ENCODE measurements at regions not wholly inside any gene's neighbourhood (a gene's known extent, or its start where the extent isn't known, plus 50 kb on each side); places are given as distances from the start of the nearest gene placed in this dataset.

DNA sequence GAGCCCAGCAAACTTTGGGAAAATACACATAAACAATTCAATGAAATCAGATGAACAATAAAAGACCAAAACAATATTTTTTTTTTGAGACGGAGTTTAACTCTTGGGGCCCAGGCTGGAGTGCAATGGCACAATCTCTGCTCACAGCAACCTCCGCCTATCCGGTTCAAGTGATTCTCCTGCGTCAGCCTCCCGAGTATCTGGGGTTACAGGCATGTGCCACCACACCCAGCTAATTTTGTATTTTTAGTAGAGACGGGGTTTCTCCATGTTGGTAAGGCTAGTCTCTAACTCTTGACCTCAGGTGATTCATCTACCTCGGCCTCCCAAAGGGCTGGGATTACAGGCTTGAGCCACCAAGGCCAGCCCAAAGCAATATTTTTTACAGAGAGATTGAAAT, 1588.5 kb downstream of the BRINP3 start:
- Histone ChIP-seq H3K27me3 (ENCODE audit: control insufficient read depth, insufficient read depth, low read length, poor library complexity, severe bottlenecking) (no peaks in the 10 kb centered on the region), H3K4me1 (ENCODE audit: control insufficient read depth, insufficient read depth, low read length) (no peaks in the 10 kb centered on the region), H3K36me3 (ENCODE audit: control insufficient read depth, insufficient read depth, low read length) (no peaks in the 10 kb centered on the region), H3K27ac (ENCODE audit: insufficient read depth, low read depth, low read length, poor library complexity, severe bottlenecking) (no peak overlapping the region), H3K4me3 (ENCODE audit: insufficient read depth, low read depth, low read length) (no peak overlapping the region), H3K9me3 (ENCODE audit: control insufficient read depth, low read length) (no peaks in the 10 kb centered on the region)
- 90 to 94% methylated on average over 7 of the region's 7 CpGs for WGBS, 2 experiments

DNA sequence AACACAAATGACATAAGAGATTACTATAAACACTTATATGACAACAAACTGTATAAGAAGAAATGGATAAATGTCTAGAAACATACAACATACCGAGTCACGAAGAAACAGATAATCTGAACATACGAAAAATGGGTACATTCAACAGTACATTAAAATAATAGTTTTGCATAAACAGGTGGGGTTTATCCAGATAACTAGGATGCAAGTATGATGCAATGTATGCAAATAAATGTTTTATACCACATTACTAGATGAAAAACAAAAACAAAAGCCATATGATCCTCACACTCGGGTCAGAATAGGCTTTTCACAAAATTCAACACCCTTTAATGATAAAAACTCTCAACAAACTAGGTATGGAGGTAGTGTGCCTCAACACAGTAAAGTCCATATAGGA, 1585.7 kb downstream of the BRINP3 start:
- Histone ChIP-seq H3K27me3 (ENCODE audit: control insufficient read depth, insufficient read depth, low read length, poor library complexity, severe bottlenecking) (no peaks in the 10 kb centered on the region), H3K4me3 (ENCODE audit: insufficient read depth, low read depth, low read length) (no peak overlapping the region), H3K9me3 (ENCODE audit: control insufficient read depth, low read length) (no peaks in the 10 kb centered on the region), H3K4me1 (ENCODE audit: control insufficient read depth, insufficient read depth, low read length) (no peaks in the 10 kb centered on the region), H3K27ac (ENCODE audit: insufficient read depth, low read depth, low read length, poor library complexity, severe bottlenecking) (no peak overlapping the region), H3K36me3 (ENCODE audit: control insufficient read depth, insufficient read depth, low read length) (no peaks in the 10 kb centered on the region)
- 81% methylated on average over 2 of the region's 4 CpGs; no CpG with 5 or more reads in 1 of the 2 experiments for WGBS, 2 experiments

DNA sequence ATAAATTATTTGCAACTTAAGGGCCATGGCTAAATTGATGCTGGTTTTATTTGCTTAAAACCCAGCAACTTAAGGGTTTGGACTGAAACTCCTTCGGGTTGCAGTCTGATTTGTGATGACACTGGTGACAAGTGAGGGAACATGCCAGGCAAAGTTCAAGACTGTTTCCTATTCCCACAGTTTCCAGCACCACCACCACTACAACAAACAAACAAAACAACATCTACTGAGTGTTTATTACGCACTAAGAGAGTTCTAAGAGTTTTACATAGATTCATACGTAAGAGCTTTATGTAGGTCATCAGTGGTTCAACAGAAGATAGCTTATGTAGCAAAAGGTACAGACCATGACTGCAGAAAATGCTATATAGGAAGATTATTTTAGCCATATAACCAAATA, 1582.1 kb downstream of the BRINP3 start:
- WGBS, 2 experiments = 95 to 96% methylated on average over 3 of the region's 3 CpGs
- no peaks in the 10 kb centered on the region for H3K27me3 ChIP-seq (ENCODE audit: control insufficient read depth, insufficient read depth, low read length, poor library complexity, severe bottlenecking)
- no peak overlapping the region for H3K4me3 ChIP-seq (ENCODE audit: insufficient read depth, low read depth, low read length)
- no peak overlapping the region for H3K27ac ChIP-seq (ENCODE audit: insufficient read depth, low read depth, low read length, poor library complexity, severe bottlenecking)
- no peaks in the 10 kb centered on the region for H3K4me1 ChIP-seq (ENCODE audit: control insufficient read depth, insufficient read depth, low read length)
- no peaks in the 10 kb centered on the region for H3K9me3 ChIP-seq (ENCODE audit: control insufficient read depth, low read length)
- no peaks in the 10 kb centered on the region for H3K36me3 ChIP-seq (ENCODE audit: control insufficient read depth, insufficient read depth, low read length)

DNA sequence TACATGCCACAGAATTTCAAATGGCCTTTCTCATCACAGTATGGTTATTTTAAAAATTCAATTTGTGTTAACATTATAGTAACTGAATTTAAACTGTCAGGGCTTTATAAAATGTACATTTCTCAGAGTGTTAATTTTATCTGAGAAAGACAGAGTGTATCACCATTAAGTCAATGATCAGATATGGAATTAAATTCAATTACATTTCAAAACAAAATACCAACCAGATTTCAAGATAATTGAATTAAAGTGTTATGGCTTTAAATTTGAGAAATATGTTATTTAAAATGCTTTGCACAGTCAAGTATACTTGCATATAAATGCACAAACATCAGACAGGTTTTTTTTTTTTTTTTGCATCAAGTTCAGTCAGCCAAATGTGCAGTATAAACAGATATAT, 1574.4 kb downstream of the BRINP3 start:
- H3K36me3 ChIP-seq (ENCODE audit: control insufficient read depth, insufficient read depth, low read length) = no peaks in the 10 kb centered on the region
- no peak overlapping the region for H3K4me3 ChIP-seq (ENCODE audit: insufficient read depth, low read depth, low read length)
- no peaks in the 10 kb centered on the region for H3K4me1 ChIP-seq (ENCODE audit: control insufficient read depth, insufficient read depth, low read length)
- no peaks in the 10 kb centered on the region for H3K9me3 ChIP-seq (ENCODE audit: control insufficient read depth, low read length)
- no peaks in the 10 kb centered on the region for H3K27me3 ChIP-seq (ENCODE audit: control insufficient read depth, insufficient read depth, low read length, poor library complexity, severe bottlenecking)
- H3K27ac ChIP-seq (ENCODE audit: insufficient read depth, low read depth, low read length, poor library complexity, severe bottlenecking) = no peak overlapping the region

DNA sequence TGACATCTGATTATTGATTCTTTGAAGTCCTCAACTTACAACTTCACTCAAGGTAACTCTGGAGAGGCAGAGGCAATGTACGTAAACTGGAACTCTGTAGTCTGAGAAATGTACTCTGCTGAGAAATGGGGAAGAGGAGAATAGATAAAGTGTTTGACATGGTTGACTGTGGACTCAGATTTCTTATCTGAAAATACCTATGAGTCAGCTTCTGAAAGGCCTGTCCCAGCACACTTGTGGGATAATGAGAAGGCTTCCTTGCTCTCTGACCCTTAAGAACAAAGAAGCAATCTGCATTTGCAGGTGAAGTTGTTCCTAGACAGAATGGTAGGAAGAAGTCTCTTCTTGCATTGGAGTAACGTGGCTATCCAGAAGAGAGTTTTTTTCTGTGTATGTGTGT, 1573.5 kb downstream of the BRINP3 start:
- 91 to 100% methylated on average over 1 to 2 of the region's 2 CpGs for WGBS, 2 experiments
- Histone ChIP-seq H3K36me3 (ENCODE audit: control insufficient read depth, insufficient read depth, low read length) (no peaks in the 10 kb centered on the region), H3K27ac (ENCODE audit: insufficient read depth, low read depth, low read length, poor library complexity, severe bottlenecking) (no peak overlapping the region), H3K27me3 (ENCODE audit: control insufficient read depth, insufficient read depth, low read length, poor library complexity, severe bottlenecking) (no peaks in the 10 kb centered on the region), H3K4me1 (ENCODE audit: control insufficient read depth, insufficient read depth, low read length) (no peaks in the 10 kb centered on the region), H3K9me3 (ENCODE audit: control insufficient read depth, low read length) (no peaks in the 10 kb centered on the region), H3K4me3 (ENCODE audit: insufficient read depth, low read depth, low read length) (no peak overlapping the region)

DNA sequence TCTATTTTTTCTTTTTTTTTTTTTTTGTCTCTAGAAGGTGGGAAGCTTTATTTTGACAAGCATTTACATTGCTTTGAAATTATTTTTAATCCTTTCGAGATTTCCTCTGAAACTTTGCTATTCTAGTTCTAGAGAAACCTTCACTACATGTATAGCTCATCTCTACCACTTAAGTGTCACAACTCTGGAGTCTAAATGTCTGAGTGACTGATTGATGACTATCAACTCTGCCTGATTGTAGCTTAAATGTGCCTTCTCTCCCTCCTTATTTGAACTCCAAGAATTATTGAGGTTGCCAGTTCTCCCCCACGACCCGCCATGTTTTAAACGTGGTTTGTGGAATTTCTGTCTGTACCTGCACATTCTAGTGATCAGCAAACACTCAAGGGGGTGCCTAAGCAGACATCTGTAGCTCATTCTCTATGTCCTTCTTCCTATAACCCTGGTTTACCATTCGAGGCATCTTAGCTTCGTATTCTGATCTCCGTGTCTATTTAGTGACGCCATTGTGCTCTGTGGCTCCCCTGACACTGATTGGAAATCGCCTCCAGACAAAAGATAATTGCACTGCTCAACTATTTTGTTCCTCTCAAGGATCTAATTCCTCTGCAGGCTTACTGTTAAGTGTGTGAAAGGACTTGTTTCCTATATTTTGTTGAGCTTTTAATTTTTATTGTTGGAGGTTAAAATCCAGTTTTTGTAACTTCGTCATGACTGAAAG, 1570.6 kb downstream of the BRINP3 start:
- H3K36me3 ChIP-seq (ENCODE audit: control insufficient read depth, insufficient read depth, low read length) = no peaks in the 10 kb centered on the region
- 93 to 95% methylated on average over 9 to 10 of the region's 10 CpGs for WGBS, 2 experiments
- H3K27me3 ChIP-seq (ENCODE audit: control insufficient read depth, insufficient read depth, low read length, poor library complexity, severe bottlenecking) = no peaks in the 10 kb centered on the region
- H3K4me1 ChIP-seq (ENCODE audit: control insufficient read depth, insufficient read depth, low read length) = no peaks in the 10 kb centered on the region
- no peak overlapping the region for H3K4me3 ChIP-seq (ENCODE audit: insufficient read depth, low read depth, low read length)
- no peaks in the 10 kb centered on the region for H3K9me3 ChIP-seq (ENCODE audit: control insufficient read depth, low read length)
- no peak overlapping the region for H3K27ac ChIP-seq (ENCODE audit: insufficient read depth, low read depth, low read length, poor library complexity, severe bottlenecking)

DNA sequence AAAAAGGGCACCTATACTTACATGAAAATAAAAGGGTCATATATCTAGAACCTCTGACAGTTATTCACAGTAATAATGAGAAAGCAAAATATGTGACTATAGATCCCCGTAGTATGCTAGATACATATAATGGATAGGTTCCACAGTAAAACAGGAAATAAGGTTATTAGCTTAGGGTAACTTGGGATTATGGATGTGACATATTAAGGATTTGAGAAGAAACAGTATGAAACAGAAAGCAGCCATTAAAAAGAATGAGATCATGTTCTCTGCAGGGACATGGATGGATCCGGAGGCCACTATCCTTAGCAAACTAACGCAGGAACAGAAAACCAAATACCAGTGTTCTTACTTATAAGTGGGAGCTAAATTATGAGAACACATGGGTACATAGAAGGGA, 1547.3 kb downstream of the BRINP3 start:
- no peak overlapping the region for H3K27ac ChIP-seq (ENCODE audit: insufficient read depth, low read depth, low read length, poor library complexity, severe bottlenecking)
- no peak overlapping the region for H3K4me3 ChIP-seq (ENCODE audit: insufficient read depth, low read depth, low read length)
- no peaks in the 10 kb centered on the region for H3K27me3 ChIP-seq (ENCODE audit: control insufficient read depth, insufficient read depth, low read length, poor library complexity, severe bottlenecking)
- 94 to 95% methylated on average over 3 of the region's 3 CpGs for WGBS, 2 experiments
- no peaks in the 10 kb centered on the region for H3K4me1 ChIP-seq (ENCODE audit: control insufficient read depth, insufficient read depth, low read length)
- no peaks in the 10 kb centered on the region for H3K9me3 ChIP-seq (ENCODE audit: control insufficient read depth, low read length)
- no peaks in the 10 kb centered on the region for H3K36me3 ChIP-seq (ENCODE audit: control insufficient read depth, insufficient read depth, low read length)

DNA sequence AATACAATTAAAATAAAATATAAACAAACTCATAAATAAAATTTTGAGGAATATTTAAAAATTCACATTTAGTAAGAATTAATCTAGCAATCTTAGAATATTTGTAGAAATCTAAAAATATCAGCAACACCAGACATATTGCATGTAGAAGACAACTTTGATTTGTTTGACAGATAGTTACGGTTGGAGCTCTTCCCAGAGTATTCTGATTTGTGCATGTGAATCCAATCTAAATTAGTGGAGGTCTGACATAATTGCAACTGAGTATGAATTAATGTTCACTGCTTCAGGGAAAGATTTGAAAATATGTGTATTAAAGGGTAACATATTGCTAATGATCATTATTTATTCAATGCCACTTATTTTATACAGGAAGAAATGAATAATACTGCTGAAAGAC, 1546.2 kb downstream of the BRINP3 start:
- 100% methylated on average over 1 of the region's 1 CpG for WGBS, 2 experiments
- Histone ChIP-seq H3K9me3 (ENCODE audit: control insufficient read depth, low read length) (no peaks in the 10 kb centered on the region), H3K27ac (ENCODE audit: insufficient read depth, low read depth, low read length, poor library complexity, severe bottlenecking) (no peak overlapping the region), H3K4me3 (ENCODE audit: insufficient read depth, low read depth, low read length) (no peak overlapping the region), H3K4me1 (ENCODE audit: control insufficient read depth, insufficient read depth, low read length) (no peaks in the 10 kb centered on the region), H3K27me3 (ENCODE audit: control insufficient read depth, insufficient read depth, low read length, poor library complexity, severe bottlenecking) (no peaks in the 10 kb centered on the region), H3K36me3 (ENCODE audit: control insufficient read depth, insufficient read depth, low read length) (no peaks in the 10 kb centered on the region)

DNA sequence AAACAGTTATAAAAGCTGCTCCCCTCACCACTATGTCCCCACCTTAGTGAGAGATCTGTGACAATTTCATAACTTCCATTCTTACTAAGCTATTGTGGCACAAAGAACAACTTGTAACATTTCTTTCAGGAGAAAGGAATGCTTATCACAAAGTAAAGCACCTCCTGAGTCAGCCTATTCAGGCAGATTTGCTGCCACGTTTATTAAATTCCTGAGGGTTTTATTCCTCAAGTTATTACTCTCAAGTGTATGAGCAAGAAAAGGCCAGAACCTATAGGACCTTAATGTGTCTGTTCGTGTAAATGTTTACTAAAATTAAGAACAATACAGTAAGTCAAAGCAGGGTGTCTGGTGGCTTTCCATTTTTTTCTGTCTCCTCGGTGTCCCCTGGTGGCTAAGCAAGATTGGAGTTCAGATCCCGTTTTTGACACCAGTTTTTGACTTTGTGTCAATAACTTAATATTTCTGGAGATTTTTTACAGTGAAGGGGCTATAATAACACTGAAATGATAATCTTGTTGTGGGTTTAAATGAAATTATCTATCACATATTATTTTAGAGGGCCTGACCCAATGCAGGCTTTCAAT, 1539.6 kb downstream of the BRINP3 start:
- Histone ChIP-seq H3K27me3 (ENCODE audit: control insufficient read depth, insufficient read depth, low read length, poor library complexity, severe bottlenecking) (no peaks in the 10 kb centered on the region), H3K4me3 (ENCODE audit: insufficient read depth, low read depth, low read length) (no peak overlapping the region), H3K36me3 (ENCODE audit: control insufficient read depth, insufficient read depth, low read length) (no peaks in the 10 kb centered on the region), H3K4me1 (ENCODE audit: control insufficient read depth, insufficient read depth, low read length) (no peaks in the 10 kb centered on the region), H3K9me3 (ENCODE audit: control insufficient read depth, low read length) (no peaks in the 10 kb centered on the region), H3K27ac (ENCODE audit: insufficient read depth, low read depth, low read length, poor library complexity, severe bottlenecking) (no peak overlapping the region)
- WGBS, 2 experiments = 50 to 72% methylated on average over 4 of the region's 4 CpGs

DNA sequence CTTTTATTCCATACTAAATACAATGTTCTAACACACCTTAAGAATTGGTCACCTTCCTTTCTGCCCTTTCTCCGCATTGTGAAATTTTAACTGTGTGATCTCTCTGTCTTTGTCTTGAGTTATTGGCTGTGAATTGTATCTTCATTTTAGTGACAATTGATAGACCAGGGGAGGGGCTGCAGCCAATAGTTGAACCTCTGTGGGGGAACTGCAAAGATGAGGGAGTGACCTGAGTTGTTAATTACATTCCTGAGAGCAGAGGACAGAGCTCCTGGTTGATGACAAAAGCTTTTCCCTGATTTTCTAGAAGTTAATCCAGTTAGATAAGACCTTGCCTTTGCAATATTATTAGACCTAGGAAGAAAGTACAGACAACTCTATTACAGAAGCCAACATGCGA, 1535.7 kb downstream of the BRINP3 start:
- no peaks in the 10 kb centered on the region for H3K27me3 ChIP-seq (ENCODE audit: control insufficient read depth, insufficient read depth, low read length, poor library complexity, severe bottlenecking)
- H3K9me3 ChIP-seq (ENCODE audit: control insufficient read depth, low read length) = no peaks in the 10 kb centered on the region
- no peaks in the 10 kb centered on the region for H3K4me1 ChIP-seq (ENCODE audit: control insufficient read depth, insufficient read depth, low read length)
- H3K36me3 ChIP-seq (ENCODE audit: control insufficient read depth, insufficient read depth, low read length) = no peaks in the 10 kb centered on the region
- H3K27ac ChIP-seq (ENCODE audit: insufficient read depth, low read depth, low read length, poor library complexity, severe bottlenecking) = no peak overlapping the region
- 73% methylated on average over 2 of the region's 2 CpGs; no CpG with 5 or more reads in 1 of the 2 experiments for WGBS, 2 experiments
- no peak overlapping the region for H3K4me3 ChIP-seq (ENCODE audit: insufficient read depth, low read depth, low read length)
